Activated gamma-delta T cell (primary cell): ENCODE measurements at regions not wholly inside any gene's neighbourhood (a gene's known extent, or its start where the extent isn't known, plus 50 kb on each side); places are given as distances from the start of the nearest gene placed in this dataset.

Experiments
- DNase-seq: peaks from one replicate; lab custom pipeline; 2025; lab: John Stamatoyannopoulos, UW

GRCh38 chr6:6704103-6705060 is 115.9 kb downstream of the LY86 start:
- no peak for DNase-seq

GRCh38 chr6:6705061-6705425 is 116.5 kb downstream of the LY86 start:
- no peak for DNase-seq

GRCh38 chr6:6705915-6706675 is 117.6 kb downstream of the LY86 start:
- no peak for DNase-seq

- no peak for DNase-seq
These were observed 118.6 kb downstream of the LY86 start for GRCh38 chr6:6707143-6707542.

- no peak for DNase-seq
These were observed 120.6 kb downstream of the LY86 start for GRCh38 chr6:6709106-6709505.

GRCh38 chr6:6711031-6711785 is 122.7 kb downstream of the LY86 start:
- DNase-seq: no peak

- no peak for DNase-seq
These were observed 123.4 kb downstream of the LY86 start for GRCh38 chr6:6711832-6712448.

GRCh38 chr6:6712449-6713403 is 124.2 kb downstream of the LY86 start:
- no peak for DNase-seq

- no peak for DNase-seq
These were observed 125.1 kb downstream of the LY86 start for GRCh38 chr6:6713657-6714056.

- no peak for DNase-seq
These were observed 125.8 kb downstream of the LY86 start for GRCh38 chr6:6714118-6714897.

- DNase-seq: no peak
These were observed 126.4 kb downstream of the LY86 start for GRCh38 chr6:6714953-6715352.

- no peak for DNase-seq
These were observed 126.9 kb downstream of the LY86 start for GRCh38 chr6:6715465-6715864.

- no peak for DNase-seq
These were observed 128.7 kb downstream of the LY86 start for GRCh38 chr6:6716998-6717763.

- DNase-seq: no peak
These were observed 129.4 kb downstream of the LY86 start for GRCh38 chr6:6717953-6718352.

- DNase-seq: no peak
These were observed 133.1 kb downstream of the LY86 start for GRCh38 chr6:6721606-6722005.

GRCh38 chr6:6722195-6722594 is 133.7 kb downstream of the LY86 start:
- no peak for DNase-seq

GRCh38 chr6:6723361-6723760 is 134.8 kb downstream of the LY86 start:
- DNase-seq: no peak

- no peak for DNase-seq
These were observed 135.5 kb downstream of the LY86 start for GRCh38 chr6:6723921-6724538.
